GM23338 (cell line): ENCODE measurements at regions not wholly inside any gene's neighbourhood (a gene's known extent, or its start where the extent isn't known, plus 50 kb on each side); places are given as distances from the start of the nearest gene placed in this dataset.
A peak's percentile ranks its signal among the peaks of the same experiment; 100 is the strongest.

ENCODE experiments used
- ATAC-seq: fragments of 200-7000 bp; cut with Tn5 transposase; 3 replicates; pipeline ENCODE4 v1.9.1; 2020
- DNase-seq: peaks from one replicate; pipeline ENCODE4 v3.0.0-alpha.2; 2015; ENCODE audit warnings: low spot score
- H2AFZ ChIP-seq: fragments of 200-600 bp; sonication (generic); 2 replicates; pipeline ENCODE4 v1.8.0; 2016; ENCODE audit warnings: antibody characterized with exemption, mild to moderate bottlenecking, moderate library complexity
- H3F3A ChIP-seq: fragments of 200-600 bp; sonication (generic); replicated peaks from 2 replicates; pipeline ENCODE4 v1.8.0; 2017; ENCODE audit warnings: antibody characterized with exemption, mixed run types, low read depth
- H3K27ac ChIP-seq: fragments of 200-600 bp; sonication (generic); 2 replicates; pipeline ENCODE4 v1.6.1; 2016; ENCODE audit warnings: low read depth
- H3K27me3 ChIP-seq: fragments of 200-600 bp; sonication (generic); 2 replicates; pipeline ENCODE4 v1.8.0; 2016; ENCODE audit warnings: mild to moderate bottlenecking, mixed run types, moderate library complexity; ENCODE audit not compliant: insufficient read depth
- H3K36me3 ChIP-seq: fragments of 200-600 bp; sonication (generic); 2 replicates; pipeline ENCODE4 v1.8.0; 2016; ENCODE audit warnings: mild to moderate bottlenecking; ENCODE audit not compliant: insufficient read depth
- H3K4me1 ChIP-seq: fragments of 200-600 bp; sonication (generic); 2 replicates; pipeline ENCODE4 v1.8.0; 2016; ENCODE audit warnings: mild to moderate bottlenecking, moderate library complexity; ENCODE audit not compliant: insufficient read depth
- H3K4me2 ChIP-seq: fragments of 200-600 bp; sonication (generic); 2 replicates; pipeline ENCODE4 v1.7.1; 2017; ENCODE audit warnings: mixed run types
- H3K4me3 ChIP-seq: fragments of 200-600 bp; sonication (generic); 2 replicates; pipeline ENCODE4 v1.6.1; 2016; ENCODE audit warnings: mixed run types
- H3K79me2 ChIP-seq: fragments of 200-600 bp; sonication (generic); replicated peaks from 2 replicates; pipeline ENCODE4 v1.8.0; 2017; ENCODE audit warnings: mild to moderate bottlenecking; ENCODE audit not compliant: insufficient read depth
- H3K9me2 ChIP-seq: fragments of 200-600 bp; sonication (generic); 2 replicates; pipeline ENCODE4 v1.8.0; 2017; ENCODE audit not compliant: insufficient read depth
- H4K20me1 ChIP-seq: fragments of 200-600 bp; sonication (generic); replicated peaks from 2 replicates; pipeline ENCODE4 v1.8.0; 2017; ENCODE audit warnings: mild to moderate bottlenecking; ENCODE audit not compliant: insufficient read depth
- H3K27ac Mint-ChIP-seq: 2 replicates; pipeline ENCODE4 v1.8.0; 2020; ENCODE audit warnings: inconsistent platforms, mild to moderate bottlenecking, moderate library complexity, mixed read lengths
- H3K27me3 Mint-ChIP-seq: 3 replicates; pipeline ENCODE4 v1.8.0; 2022; ENCODE audit warnings: low read depth, mild to moderate bottlenecking, moderate library complexity, mixed read lengths, inconsistent platforms; ENCODE audit not compliant: insufficient read depth, poor library complexity
- H3K36me3 Mint-ChIP-seq: 3 replicates; pipeline ENCODE4 v1.8.0; 2021; ENCODE audit warnings: low read depth, mild to moderate bottlenecking, inconsistent platforms, moderate library complexity, mixed read lengths
- H3K4me1 Mint-ChIP-seq: 3 replicates; pipeline ENCODE4 v1.8.0; 2020; ENCODE audit warnings: mild to moderate bottlenecking, inconsistent platforms, mixed read lengths
- H3K4me3 Mint-ChIP-seq: 3 replicates; pipeline ENCODE4 v1.8.0; 2021; ENCODE audit warnings: moderate library complexity, mild to moderate bottlenecking, inconsistent platforms, mixed read lengths
- H3K9me3 Mint-ChIP-seq: 3 replicates; pipeline ENCODE4 v1.8.0; 2020; ENCODE audit warnings: moderate library complexity, mild to moderate bottlenecking, inconsistent platforms, mixed read lengths
- EZH2phosphoT487 ChIP-seq: fragments of 200-600 bp; sonication (generic); IDR thresholded peaks from one replicate; pipeline ENCODE4 v1.8.1; 2018; ENCODE audit warnings: antibody characterized with exemption; ENCODE audit not compliant: unreplicated experiment
- ZNF331 ChIP-seq: fragments of 250-450 bp; sonication (Bioruptor Pico); IDR thresholded peaks from 2 replicates; pipeline ENCODE4 v1.5.0; 2020; ENCODE audit warnings: low read depth, mild to moderate bottlenecking, moderate library complexity
- TF ChIP-seq, protein P1 (sequence below), 2 experiments: fragments of 200-600 bp in 1 of 2; sonication (generic) in 1 of 2; conservative IDR thresholded peaks; 2 replicates each; pipeline versions ENCODE4 v1.5.1 to v1.6.1; 2016 to 2017; ENCODE audit warnings: antibody characterized with exemption in 2 of 2, low read depth in 2 of 2, mild to moderate bottlenecking in 2 of 2, moderate library complexity in 1 of 2

DNA sequence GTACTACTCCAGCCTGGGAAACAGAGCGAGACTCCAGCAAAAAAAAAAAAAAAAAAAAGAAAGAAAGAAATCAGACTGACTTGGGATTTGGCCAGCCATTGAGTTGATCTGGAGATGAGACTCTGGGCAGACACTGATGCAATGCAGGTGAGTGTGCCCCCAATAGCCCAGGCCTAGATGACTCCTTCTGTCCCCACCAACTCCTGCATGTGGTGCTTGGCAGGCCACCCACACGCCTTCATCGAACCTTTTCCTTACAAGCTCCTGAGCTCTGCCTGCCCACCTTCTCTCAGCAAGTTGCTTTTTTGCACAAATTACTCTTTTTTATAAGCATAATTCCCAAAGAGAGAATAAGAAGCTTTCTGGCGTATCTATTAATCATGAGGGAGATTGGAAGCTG is 97.9 kb upstream of the MBNL2 start:
- peaks cover 2% of the 10 kb centered on the region for H3K27me3 Mint-ChIP-seq
- Histone ChIP-seq H3F3A (no peaks in the 10 kb centered on the region), H3K9me2 (0 out of 2 replicates have a peak, but pooled peaks cover 14% of the 10 kb centered on the region), H3K4me3 (no peak overlapping the region), H3K27ac (no peak overlapping the region), H3K27me3 (no peaks in the 10 kb centered on the region), H3K79me2 (no peaks in the 10 kb centered on the region), H3K36me3 (no peaks in the 10 kb centered on the region), H4K20me1 (no peaks in the 10 kb centered on the region), H3K4me1 (peaks cover 19% of the 10 kb centered on the region), H3K4me2 (no peak overlapping the region), H2AFZ (no peak overlapping the region; the same call in 1 of the 2 replicates)
- DNase-seq (no peak), ATAC-seq (no peak)
- H3K4me3 Mint-ChIP-seq = no peak overlapping the region
- no peaks in the 10 kb centered on the region for H3K36me3 Mint-ChIP-seq
- 0 out of 3 replicates have a peak, but pooled peaks cover 2% of the 10 kb centered on the region for H3K9me3 Mint-ChIP-seq
- TF ChIP-seq ZNF331 (CRISPR knock-in tag) (no peak), EZH2phosphoT487 (no peak)
- TF ChIP-seq, protein P1, sequence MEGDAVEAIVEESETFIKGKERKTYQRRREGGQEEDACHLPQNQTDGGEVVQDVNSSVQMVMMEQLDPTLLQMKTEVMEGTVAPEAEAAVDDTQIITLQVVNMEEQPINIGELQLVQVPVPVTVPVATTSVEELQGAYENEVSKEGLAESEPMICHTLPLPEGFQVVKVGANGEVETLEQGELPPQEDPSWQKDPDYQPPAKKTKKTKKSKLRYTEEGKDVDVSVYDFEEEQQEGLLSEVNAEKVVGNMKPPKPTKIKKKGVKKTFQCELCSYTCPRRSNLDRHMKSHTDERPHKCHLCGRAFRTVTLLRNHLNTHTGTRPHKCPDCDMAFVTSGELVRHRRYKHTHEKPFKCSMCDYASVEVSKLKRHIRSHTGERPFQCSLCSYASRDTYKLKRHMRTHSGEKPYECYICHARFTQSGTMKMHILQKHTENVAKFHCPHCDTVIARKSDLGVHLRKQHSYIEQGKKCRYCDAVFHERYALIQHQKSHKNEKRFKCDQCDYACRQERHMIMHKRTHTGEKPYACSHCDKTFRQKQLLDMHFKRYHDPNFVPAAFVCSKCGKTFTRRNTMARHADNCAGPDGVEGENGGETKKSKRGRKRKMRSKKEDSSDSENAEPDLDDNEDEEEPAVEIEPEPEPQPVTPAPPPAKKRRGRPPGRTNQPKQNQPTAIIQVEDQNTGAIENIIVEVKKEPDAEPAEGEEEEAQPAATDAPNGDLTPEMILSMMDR (conservative IDR thresholded peaks at IDR 0.05; ENCODE audit: low read depth in 2 of 2) = no peak
- H3K4me1 Mint-ChIP-seq = peaks cover 28% of the 10 kb centered on the region
- H3K27ac Mint-ChIP-seq = no peak overlapping the region

DNA sequence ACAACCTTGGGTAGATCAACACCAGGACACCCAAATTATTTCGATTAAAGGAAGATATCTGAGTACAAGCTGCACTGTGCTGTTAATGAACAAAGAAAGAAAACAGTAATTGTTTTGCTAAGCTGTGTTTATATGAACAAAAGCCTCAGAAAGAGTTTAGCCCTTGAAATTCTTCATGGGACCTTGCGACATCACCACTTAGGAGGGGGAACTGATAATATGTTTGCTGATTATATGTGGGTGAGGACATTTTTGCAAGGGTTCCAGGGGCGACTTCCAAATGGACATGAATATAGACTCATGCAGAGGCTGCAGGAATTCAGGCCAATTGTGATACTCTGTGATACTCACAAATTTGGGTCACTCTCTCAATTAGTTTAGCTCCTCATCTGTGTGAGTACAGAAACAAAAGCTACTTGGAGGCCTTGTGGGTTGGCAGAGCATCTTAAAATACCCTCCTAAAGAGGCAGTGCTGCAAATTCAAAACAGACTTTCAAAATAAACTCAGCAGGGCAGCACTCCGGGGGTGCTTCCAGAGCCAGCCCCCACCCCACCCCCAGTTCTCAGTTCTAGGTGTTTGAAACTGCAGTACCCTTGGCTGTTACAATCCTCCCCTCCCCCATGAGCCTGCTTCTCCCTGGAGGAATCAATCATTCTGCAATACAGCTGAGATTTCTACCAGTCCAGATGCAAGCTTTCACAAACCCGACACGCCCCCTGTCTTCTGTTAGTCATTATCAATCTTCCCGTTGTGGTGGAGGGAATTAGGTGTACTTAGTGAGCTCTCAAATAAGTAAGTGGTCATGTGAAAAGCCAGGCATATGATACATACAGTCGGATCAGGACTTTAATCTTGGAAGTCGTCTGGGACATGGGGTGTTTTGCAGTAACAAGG is 97.0 kb upstream of the MBNL2 start:
- H3K4me3 Mint-ChIP-seq = no peak overlapping the region
- Histone ChIP-seq H3K79me2 (no peaks in the 10 kb centered on the region), H4K20me1 (no peaks in the 10 kb centered on the region), H3F3A (no peaks in the 10 kb centered on the region), H3K4me2 (no peak overlapping the region; the same call in 1 of the 2 replicates), H3K4me3 (no peak overlapping the region), H2AFZ (no peak overlapping the region; the same call in 1 of the 2 replicates), H3K36me3 (no peaks in the 10 kb centered on the region), H3K27me3 (no peaks in the 10 kb centered on the region), H3K27ac (no peak overlapping the region), H3K9me2 (0 out of 2 replicates have a peak, but pooled peaks cover 20% of the 10 kb centered on the region), H3K4me1 (peaks cover 19% of the 10 kb centered on the region)
- H3K27me3 Mint-ChIP-seq = peaks cover 2% of the 10 kb centered on the region
- H3K9me3 Mint-ChIP-seq = no peaks in the 10 kb centered on the region
- no peaks in the 10 kb centered on the region for H3K36me3 Mint-ChIP-seq
- H3K27ac Mint-ChIP-seq = no peak overlapping the region
- peak; percentile 44 for DNase-seq
- ATAC-seq = peak; percentile 71
- peaks cover 28% of the 10 kb centered on the region for H3K4me1 Mint-ChIP-seq
- TF ChIP-seq EZH2phosphoT487 = no peak
- TF ChIP-seq, protein P1 (conservative IDR thresholded peaks at IDR 0.05; ENCODE audit: low read depth in 2 of 2) = peak in 1 of 2 experiments; percentile 34; a peak in 3 of 4 replicates
